Tibial nerve (tissue), 4 donors: ENCODE measurements at regions not wholly inside any gene's neighbourhood (a gene's known extent, or its start where the extent isn't known, plus 50 kb on each side); places are given as distances from the start of the nearest gene placed in this dataset.

ENCODE experiments used
- DNase-seq, 2 donors: peaks; one replicate each; pipeline ENCODE4 v3.0.0-alpha.2; 2019; ENCODE audit warnings: low spot score in 2 of 2
- H3K27ac ChIP-seq, 4 donors: fragments of 200-600 bp; sonication (generic) in 3 of 4; one replicate each; pipeline ENCODE4 v1.5.1; 2017 to 2019; ENCODE audit warnings: mild to moderate bottlenecking in 1 of 4
- H3K27me3 ChIP-seq, 2 donors: fragments of 200-600 bp; sonication (generic) in 1 of 2; one replicate each; pipeline versions ENCODE4 v1.5.1 to v1.6.0; 2017 to 2019
- H3K36me3 ChIP-seq, 3 donors: fragments of 200-600 bp; sonication (generic); one replicate each; pipeline ENCODE4 v1.5.1; 2018 to 2019
- H3K4me1 ChIP-seq, 4 donors: fragments of 200-600 bp; sonication (generic) in 3 of 4; one replicate each; pipeline ENCODE4 v1.5.1; 2017 to 2019
- H3K4me3 ChIP-seq, 4 donors: fragments of 200-600 bp; sonication (generic) in 3 of 4; one replicate each; pipeline ENCODE4 v1.5.1; 2017 to 2019; ENCODE audit warnings: mild to moderate bottlenecking in 1 of 4, moderate library complexity in 1 of 4
- H3K9me3 ChIP-seq, 4 donors: fragments of 200-600 bp; sonication (generic) in 3 of 4; one replicate each; pipeline ENCODE4 v1.5.1; 2017 to 2019
- EP300 ChIP-seq, 2 donors: sonication (generic); formaldehyde crosslinking; IDR thresholded peaks; one replicate each; pipeline ENCODE4 v1.6.1; 2017; ENCODE audit warnings: antibody characterized with exemption in 2 of 2, mild to moderate bottlenecking in 1 of 2
- POLR2A ChIP-seq, 2 donors: fragments of 450-650 bp; IDR thresholded peaks; one replicate each; pipeline ENCODE4 v1.6.1; 2017; ENCODE audit warnings: antibody characterized with exemption in 2 of 2, mild to moderate bottlenecking in 2 of 2, moderate library complexity in 2 of 2
- WGBS, 2 donors: methylation state at CpG; one replicate each; pipeline ENCODE4 v1.1.5; 2018; 5-methylcytosine and 5-hydroxymethylcytosine counted together
- TF ChIP-seq, protein P1 (sequence below), 5 experiments: fragments of 200-600 bp in 3 of 5; fragments of 450-650 bp in 2 of 5; sonication (generic) in 3 of 5; IDR thresholded peaks; one replicate each; pipeline ENCODE4 v1.5.1; 2016 to 2019; ENCODE audit warnings: antibody characterized with exemption in 5 of 5, mild to moderate bottlenecking in 3 of 5, moderate library complexity in 2 of 5

DNA sequence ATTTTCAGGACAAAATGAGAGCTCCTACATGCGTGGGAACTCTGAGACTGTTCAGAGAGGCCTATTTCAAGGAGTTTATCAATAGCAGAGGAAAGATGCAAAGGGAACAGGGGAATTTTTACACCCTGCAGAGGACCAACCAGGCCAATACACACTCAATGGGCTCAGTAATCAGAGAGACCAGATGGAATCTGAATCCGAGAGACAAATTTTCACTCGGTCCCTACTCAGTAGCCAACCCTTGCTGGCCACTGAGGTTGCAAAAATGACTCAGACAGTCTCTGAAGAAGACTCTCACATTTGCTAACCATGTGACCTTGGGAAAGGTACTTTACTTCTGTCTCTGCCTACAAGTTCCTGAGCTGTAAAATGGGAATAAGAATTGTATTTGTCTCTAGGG is 479.4 kb downstream of the CDK5RAP2 start:
- H3K4me3 ChIP-seq = no peak overlapping the region
- H3K9me3 ChIP-seq = no peaks in the 10 kb centered on the region
- no peak for DNase-seq
- 56 to 85% methylated on average over 3 of the region's 3 CpGs for WGBS, 2 donors
- no peaks in the 10 kb centered on the region for H3K27me3 ChIP-seq
- H3K36me3 ChIP-seq = no peaks in the 10 kb centered on the region
- H3K4me1 ChIP-seq = no peaks in the 10 kb centered on the region
- TF ChIP-seq POLR2A (IDR thresholded peaks at IDR 0.05) (no peak), EP300 (IDR thresholded peaks at IDR 0.05) (no peak)
- TF ChIP-seq, protein P1, sequence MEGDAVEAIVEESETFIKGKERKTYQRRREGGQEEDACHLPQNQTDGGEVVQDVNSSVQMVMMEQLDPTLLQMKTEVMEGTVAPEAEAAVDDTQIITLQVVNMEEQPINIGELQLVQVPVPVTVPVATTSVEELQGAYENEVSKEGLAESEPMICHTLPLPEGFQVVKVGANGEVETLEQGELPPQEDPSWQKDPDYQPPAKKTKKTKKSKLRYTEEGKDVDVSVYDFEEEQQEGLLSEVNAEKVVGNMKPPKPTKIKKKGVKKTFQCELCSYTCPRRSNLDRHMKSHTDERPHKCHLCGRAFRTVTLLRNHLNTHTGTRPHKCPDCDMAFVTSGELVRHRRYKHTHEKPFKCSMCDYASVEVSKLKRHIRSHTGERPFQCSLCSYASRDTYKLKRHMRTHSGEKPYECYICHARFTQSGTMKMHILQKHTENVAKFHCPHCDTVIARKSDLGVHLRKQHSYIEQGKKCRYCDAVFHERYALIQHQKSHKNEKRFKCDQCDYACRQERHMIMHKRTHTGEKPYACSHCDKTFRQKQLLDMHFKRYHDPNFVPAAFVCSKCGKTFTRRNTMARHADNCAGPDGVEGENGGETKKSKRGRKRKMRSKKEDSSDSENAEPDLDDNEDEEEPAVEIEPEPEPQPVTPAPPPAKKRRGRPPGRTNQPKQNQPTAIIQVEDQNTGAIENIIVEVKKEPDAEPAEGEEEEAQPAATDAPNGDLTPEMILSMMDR (IDR thresholded peaks at IDR 0.05) = no peak
- no peak overlapping the region for H3K27ac ChIP-seq

DNA sequence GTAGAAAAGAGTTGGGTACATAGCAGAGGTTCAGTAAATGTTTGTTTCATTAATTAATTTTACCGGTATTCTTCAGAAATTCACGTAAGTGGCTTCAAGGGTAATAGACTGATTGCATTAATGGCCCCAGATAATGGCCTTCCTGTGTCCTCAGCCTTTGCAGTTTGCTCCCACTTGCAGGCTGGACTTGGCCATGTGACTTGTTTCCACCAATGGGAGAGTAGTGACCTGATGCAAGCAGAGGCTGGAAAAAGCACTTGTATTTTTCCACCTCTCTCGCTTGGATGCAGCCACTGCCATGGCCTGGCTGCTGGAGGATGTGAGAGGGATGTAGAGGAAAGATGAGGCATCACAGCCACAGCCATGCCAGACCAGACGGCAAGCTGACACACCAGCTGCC is 480.9 kb downstream of the CDK5RAP2 start:
- Histone ChIP-seq H3K27ac (no peak overlapping the region), H3K4me3 (no peak overlapping the region), H3K36me3 (no peaks in the 10 kb centered on the region), H3K9me3 (no peaks in the 10 kb centered on the region), H3K27me3 (no peaks in the 10 kb centered on the region), H3K4me1 (no peaks in the 10 kb centered on the region)
- TF ChIP-seq, protein P1 (IDR thresholded peaks at IDR 0.05) = no peak
- TF ChIP-seq EP300 (IDR thresholded peaks at IDR 0.05) (no peak), POLR2A (IDR thresholded peaks at IDR 0.05) (no peak)
- 83 to 95% methylated on average over 3 to 4 of the region's 4 CpGs for WGBS, 2 donors
- DNase-seq = no peak

DNA sequence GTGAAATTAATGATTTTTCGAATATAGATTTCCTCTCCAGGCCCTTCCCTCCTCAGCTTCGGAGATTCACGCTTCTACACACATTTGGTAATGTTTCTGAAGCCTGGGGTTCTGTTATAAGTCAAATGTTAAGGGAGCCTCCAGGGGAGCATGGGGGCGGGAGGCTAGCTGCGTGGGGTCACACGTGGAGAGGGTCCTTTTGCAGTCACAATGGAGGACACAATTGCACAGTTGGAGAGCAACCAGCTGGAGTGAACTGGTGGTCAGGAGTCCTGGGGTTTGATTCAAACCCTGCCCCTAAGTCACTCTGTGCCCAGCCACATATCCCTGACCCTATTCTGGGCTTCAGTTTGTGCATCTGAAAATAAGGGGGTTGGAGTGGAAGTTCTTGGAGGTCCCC is 481.4 kb downstream of the CDK5RAP2 start:
- Histone ChIP-seq H3K4me1 (no peaks in the 10 kb centered on the region), H3K27me3 (no peaks in the 10 kb centered on the region), H3K27ac (no peak overlapping the region), H3K36me3 (no peaks in the 10 kb centered on the region), H3K9me3 (no peaks in the 10 kb centered on the region), H3K4me3 (no peak overlapping the region)
- no peak for DNase-seq
- no peak for TF ChIP-seq POLR2A (IDR thresholded peaks at IDR 0.05)
- TF ChIP-seq, protein P1 (IDR thresholded peaks at IDR 0.05) = no peak
- TF ChIP-seq EP300 (IDR thresholded peaks at IDR 0.05) = no peak
- 59 to 64% methylated on average over 6 of the region's 6 CpGs for WGBS, 2 donors

DNA sequence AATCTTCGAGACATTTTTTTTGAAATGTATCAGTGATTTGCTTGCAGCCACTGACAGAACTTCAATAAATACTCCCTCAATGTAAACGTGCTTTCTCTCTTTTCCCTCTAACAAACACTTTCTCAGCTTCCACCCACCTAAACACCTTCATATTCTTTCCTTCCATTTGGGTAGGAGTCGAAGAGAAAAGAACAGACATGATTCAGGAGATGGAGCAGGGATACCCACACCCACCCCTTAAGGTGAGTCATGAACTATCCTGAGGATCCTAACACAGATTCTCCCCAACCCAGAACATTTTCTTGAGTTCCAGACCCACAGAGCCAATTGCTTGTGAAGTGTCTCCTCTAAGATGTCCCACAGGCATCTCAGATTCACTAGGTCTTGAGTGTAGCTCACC is 488.8 kb downstream of the CDK5RAP2 start:
- TF ChIP-seq EP300 (IDR thresholded peaks at IDR 0.05) (no peak), POLR2A (IDR thresholded peaks at IDR 0.05) (no peak)
- TF ChIP-seq, protein P1 (IDR thresholded peaks at IDR 0.05) = no peak
- DNase-seq = no peak
- WGBS, 2 donors = 66 to 76% methylated on average over 3 of the region's 3 CpGs

DNA sequence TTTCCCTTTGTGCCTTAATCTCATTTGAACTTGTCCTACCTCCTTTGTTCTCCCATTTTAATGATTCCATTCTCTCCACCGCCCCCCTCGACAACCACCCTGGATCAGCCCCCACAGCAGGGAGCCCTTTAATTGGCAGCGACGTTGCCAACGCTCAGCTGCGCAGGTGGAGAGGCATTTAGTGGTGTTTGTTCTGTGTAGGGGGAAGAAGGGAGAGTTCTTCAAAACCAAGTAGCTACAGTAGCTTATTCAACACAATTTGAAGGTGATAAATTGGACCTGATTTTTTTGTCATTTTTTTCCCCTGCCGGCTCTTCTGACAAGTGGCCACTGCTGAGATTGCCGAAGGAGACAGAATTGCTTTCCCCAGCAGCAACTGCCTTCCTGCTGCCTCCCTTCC is 499.1 kb downstream of the CDK5RAP2 start:
- 19 to 25% methylated on average over 8 of the region's 8 CpGs for WGBS, 2 donors
- Histone ChIP-seq H3K27ac (no peak overlapping the region), H3K27me3 (no peaks in the 10 kb centered on the region)

More for the DNA sequence above, 488.8 kb downstream of the CDK5RAP2 start:
- no peak overlapping the region for H3K27ac ChIP-seq
- H3K27me3 ChIP-seq = no peaks in the 10 kb centered on the region
- peaks cover 0 to 3% (median 0%) of the 10 kb centered on the region in 4 donors for H3K9me3 ChIP-seq
- no peaks in the 10 kb centered on the region for H3K4me1 ChIP-seq
- no peak overlapping the region for H3K4me3 ChIP-seq
- H3K36me3 ChIP-seq = no peaks in the 10 kb centered on the region

More for the DNA sequence above, 499.1 kb downstream of the CDK5RAP2 start:
- Histone ChIP-seq H3K9me3 (peaks cover 0 to 19% (median 0%) of the 10 kb centered on the region in 4 donors), H3K36me3 (no peaks in the 10 kb centered on the region), H3K4me3 (no peak overlapping the region), H3K4me1 (no peaks in the 10 kb centered on the region)
- DNase-seq = no peak
- TF ChIP-seq POLR2A (IDR thresholded peaks at IDR 0.05) (no peak), EP300 (IDR thresholded peaks at IDR 0.05) (no peak)
- TF ChIP-seq, protein P1 (IDR thresholded peaks at IDR 0.05) = no peak
